Esophagus muscularis mucosa (tissue), 4 donors: ENCODE measurements at regions not wholly inside any gene's neighbourhood (a gene's known extent, or its start where the extent isn't known, plus 50 kb on each side); places are given as distances from the start of the nearest gene placed in this dataset.

Experiments
- DNase-seq: peaks from one replicate; pipeline ENCODE4 v3.0.0-alpha.2; 2017; ENCODE audit errors: extremely low spot score
- H3K27ac ChIP-seq, 4 donors: fragments of 200-600 bp; sonication (generic); replicated peaks in 1 of 4; 1 replicate in 3 of 4; 2 replicates in 1 of 4; pipeline ENCODE4 v1.5.1; 2016 to 2019; ENCODE audit warnings: mild to moderate bottlenecking in 1 of 4
- H3K27me3 ChIP-seq, 4 donors: fragments of 200-600 bp; sonication (generic); one replicate each; pipeline versions ENCODE4 v1.5.1 to v1.6.0; 2016 to 2019
- H3K36me3 ChIP-seq, 4 donors: fragments of 200-600 bp; sonication (generic); one replicate each; pipeline ENCODE4 v1.5.1; 2016 to 2019
- H3K4me1 ChIP-seq, 4 donors: fragments of 200-600 bp; sonication (generic); one replicate each; pipeline ENCODE4 v1.5.1; 2016 to 2019
- H3K4me3 ChIP-seq, 4 donors: fragments of 200-600 bp; sonication (generic); 1 replicate in 2 of 4; 2 replicates in 2 of 4; pipeline ENCODE4 v1.5.1; 2016 to 2019; ENCODE audit warnings: mild to moderate bottlenecking in 4 of 4, moderate library complexity in 1 of 4
- H3K9me3 ChIP-seq, 4 donors: fragments of 200-600 bp; sonication (generic); 1 replicate in 3 of 4; 2 replicates in 1 of 4; pipeline ENCODE4 v1.5.1; 2016 to 2019
- EP300 ChIP-seq: sonication (generic); formaldehyde crosslinking; IDR thresholded peaks from one replicate; pipeline ENCODE4 v1.6.1; 2017; ENCODE audit warnings: antibody characterized with exemption
- POLR2A ChIP-seq: fragments of 450-650 bp; IDR thresholded peaks from one replicate; pipeline ENCODE4 v1.6.1; 2017; ENCODE audit warnings: antibody characterized with exemption, moderate library complexity, mild to moderate bottlenecking, low read depth
- POLR2AphosphoS5 ChIP-seq, 2 donors: sonication (generic); formaldehyde crosslinking; IDR thresholded peaks; one replicate each; pipeline ENCODE4 v1.6.1; 2017; ENCODE audit warnings: antibody characterized with exemption in 2 of 2
- WGBS: methylation state at CpG from one replicate; pipeline ENCODE4 v1.1.5; 2018; 5-methylcytosine and 5-hydroxymethylcytosine counted together
- intact Hi-C: fragments of 100-400 bp; cut with DNase I; formaldehyde crosslinking; loops from one replicate; pipeline ENCODE4 v1.15.1; 2023
- TF ChIP-seq, protein P1 (sequence below), 3 experiments: fragments of 200-600 bp in 2 of 3; fragments of 450-650 bp in 1 of 3; sonication (generic) in 2 of 3; IDR thresholded peaks; one replicate each; pipeline ENCODE4 v1.5.1; 2017 to 2019; ENCODE audit warnings: antibody characterized with exemption in 3 of 3, mild to moderate bottlenecking in 2 of 3, moderate library complexity in 1 of 3

DNA sequence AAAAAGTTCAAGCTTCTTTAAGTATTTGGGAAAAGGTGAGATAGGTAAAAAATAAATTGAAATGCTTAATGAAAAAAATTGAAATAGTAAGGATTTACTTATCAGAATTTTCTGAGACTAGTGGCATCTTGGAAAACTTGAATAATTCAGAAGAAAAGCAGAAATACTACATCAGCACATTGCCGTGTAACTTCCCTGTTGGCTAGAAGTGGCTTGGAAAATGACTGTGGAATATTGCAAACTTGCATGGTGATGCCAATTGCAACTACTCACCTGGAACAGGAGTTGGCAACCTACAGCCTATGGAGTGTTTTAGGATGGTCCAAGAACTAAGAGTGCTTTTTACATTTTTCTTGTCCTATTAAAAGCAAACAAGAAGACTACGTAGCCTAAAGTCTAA, 603.5 kb upstream of the VRK2 start:
- TF ChIP-seq EP300, result no peak
- TF ChIP-seq POLR2A, result no peak
- TF ChIP-seq, protein P1, sequence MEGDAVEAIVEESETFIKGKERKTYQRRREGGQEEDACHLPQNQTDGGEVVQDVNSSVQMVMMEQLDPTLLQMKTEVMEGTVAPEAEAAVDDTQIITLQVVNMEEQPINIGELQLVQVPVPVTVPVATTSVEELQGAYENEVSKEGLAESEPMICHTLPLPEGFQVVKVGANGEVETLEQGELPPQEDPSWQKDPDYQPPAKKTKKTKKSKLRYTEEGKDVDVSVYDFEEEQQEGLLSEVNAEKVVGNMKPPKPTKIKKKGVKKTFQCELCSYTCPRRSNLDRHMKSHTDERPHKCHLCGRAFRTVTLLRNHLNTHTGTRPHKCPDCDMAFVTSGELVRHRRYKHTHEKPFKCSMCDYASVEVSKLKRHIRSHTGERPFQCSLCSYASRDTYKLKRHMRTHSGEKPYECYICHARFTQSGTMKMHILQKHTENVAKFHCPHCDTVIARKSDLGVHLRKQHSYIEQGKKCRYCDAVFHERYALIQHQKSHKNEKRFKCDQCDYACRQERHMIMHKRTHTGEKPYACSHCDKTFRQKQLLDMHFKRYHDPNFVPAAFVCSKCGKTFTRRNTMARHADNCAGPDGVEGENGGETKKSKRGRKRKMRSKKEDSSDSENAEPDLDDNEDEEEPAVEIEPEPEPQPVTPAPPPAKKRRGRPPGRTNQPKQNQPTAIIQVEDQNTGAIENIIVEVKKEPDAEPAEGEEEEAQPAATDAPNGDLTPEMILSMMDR (IDR thresholded peaks at IDR 0.05), result no peak
- no peak for TF ChIP-seq POLR2AphosphoS5 (IDR thresholded peaks at IDR 0.05)
- H3K4me3 ChIP-seq, result no peak overlapping the region
- H3K36me3 ChIP-seq, result no peaks in the 10 kb centered on the region
- no peak for DNase-seq
- whole genome bisulfite sequencing, result 77% methylated on average over 2 of the region's 2 CpGs
- H3K27me3 ChIP-seq, result no peaks in the 10 kb centered on the region
- H3K4me1 ChIP-seq, result no peaks in the 10 kb centered on the region
- no peaks in the 10 kb centered on the region for H3K9me3 ChIP-seq
- intact Hi-C loops, result no loop called here
- H3K27ac ChIP-seq, result no peak overlapping the region

DNA sequence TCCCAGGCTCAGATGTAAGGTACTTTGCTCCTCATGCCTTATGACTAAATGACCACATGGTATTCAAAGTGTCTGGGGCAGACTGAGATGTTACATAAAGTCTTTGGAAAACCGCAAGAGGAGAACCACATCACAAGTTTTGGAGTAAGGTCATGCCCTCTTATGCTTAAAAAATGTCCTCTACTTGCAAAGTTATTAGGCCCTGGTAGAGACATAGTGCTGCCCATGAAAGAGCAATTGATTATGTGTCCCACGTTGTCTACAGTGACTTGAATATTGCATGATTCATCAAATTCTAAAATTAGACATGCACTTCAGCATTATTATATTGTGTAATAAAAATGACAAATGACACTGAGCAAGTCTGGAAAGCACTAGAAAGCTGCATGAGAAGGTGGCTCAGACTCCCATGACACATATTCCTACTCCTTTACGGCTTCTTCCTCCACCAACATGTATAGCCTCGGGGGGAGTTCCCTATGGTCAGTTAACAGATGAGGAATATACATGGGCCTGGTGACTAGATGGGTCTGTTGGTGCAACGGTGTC, 602.6 kb upstream of the VRK2 start:
- DNase-seq, result no peak
- Histone ChIP-seq H3K4me1 (no peaks in the 10 kb centered on the region), H3K27me3 (no peaks in the 10 kb centered on the region), H3K36me3 (no peaks in the 10 kb centered on the region), H3K27ac (no peak overlapping the region), H3K9me3 (no peaks in the 10 kb centered on the region), H3K4me3 (no peak overlapping the region)
- TF ChIP-seq EP300 (no peak), POLR2A (no peak), POLR2AphosphoS5 (IDR thresholded peaks at IDR 0.05) (no peak)
- TF ChIP-seq, protein P1 (IDR thresholded peaks at IDR 0.05), result no peak
- intact Hi-C loops, result no loop called here
- WGBS, result 74% methylated on average over 5 of the region's 5 CpGs

DNA sequence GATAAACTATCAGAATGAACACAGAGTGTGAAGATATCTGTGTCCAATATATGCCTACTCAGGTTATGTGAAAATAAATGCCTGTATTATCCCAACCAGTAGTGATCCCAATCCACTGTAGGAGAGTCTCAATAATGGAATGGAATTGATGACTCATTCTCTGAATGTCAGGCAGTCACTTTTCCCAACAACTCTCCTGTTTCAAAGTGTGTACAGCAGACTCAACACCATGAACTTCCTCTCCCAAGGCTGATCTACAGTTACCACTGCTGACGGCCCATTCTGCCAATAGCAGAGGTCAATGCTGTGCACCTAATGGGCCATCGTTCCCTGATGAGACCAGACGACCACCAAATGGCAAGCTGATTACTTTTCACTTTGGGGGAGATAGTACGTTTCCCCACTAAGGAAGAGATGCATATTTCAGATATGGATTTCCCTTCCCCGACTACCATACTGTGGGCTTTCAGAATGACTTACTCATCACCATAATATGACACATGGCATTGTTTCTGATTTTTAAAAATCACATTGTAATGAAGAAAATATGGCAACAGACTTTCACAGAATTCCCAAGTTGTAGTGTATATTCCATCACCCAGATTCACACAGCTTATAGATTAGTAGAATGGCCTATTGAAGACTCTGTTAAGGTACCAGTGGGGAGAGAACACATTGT, 601.7 kb upstream of the VRK2 start:
- no peaks in the 10 kb centered on the region for H3K9me3 ChIP-seq
- intact Hi-C loops, result no loop called here
- 87% methylated on average over 5 of the region's 5 CpGs for WGBS
- H3K27ac ChIP-seq, result no peak overlapping the region
- H3K4me3 ChIP-seq, result no peak overlapping the region
- no peak for DNase-seq
- H3K36me3 ChIP-seq, result no peaks in the 10 kb centered on the region
- TF ChIP-seq POLR2AphosphoS5 (IDR thresholded peaks at IDR 0.05) (no peak), EP300 (no peak), POLR2A (no peak)
- TF ChIP-seq, protein P1 (IDR thresholded peaks at IDR 0.05), result no peak
- H3K27me3 ChIP-seq, result no peaks in the 10 kb centered on the region
- no peaks in the 10 kb centered on the region for H3K4me1 ChIP-seq

DNA sequence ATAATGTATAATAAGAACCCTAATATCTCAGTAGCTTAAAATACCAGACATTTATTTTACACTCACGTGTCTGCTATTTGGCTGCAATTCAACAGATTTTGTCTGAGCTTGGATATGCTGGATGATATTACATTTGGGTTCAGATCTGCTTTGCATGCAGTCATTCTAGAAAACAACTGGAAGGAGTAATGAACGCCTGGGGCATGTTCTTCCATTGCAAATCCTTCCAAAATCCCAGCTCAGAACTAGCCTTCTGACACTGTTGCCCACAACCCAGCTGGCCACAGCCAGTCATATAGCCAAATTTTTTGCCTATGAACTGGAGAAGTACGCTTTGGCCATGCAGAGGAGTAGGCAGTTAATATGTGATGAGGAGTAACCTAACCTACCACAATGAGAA, 597.8 kb upstream of the VRK2 start:
- Histone ChIP-seq H3K4me1 (no peaks in the 10 kb centered on the region), H3K4me3 (no peak overlapping the region), H3K27me3 (no peaks in the 10 kb centered on the region), H3K9me3 (no peaks in the 10 kb centered on the region), H3K36me3 (no peaks in the 10 kb centered on the region), H3K27ac (no peak overlapping the region)
- TF ChIP-seq POLR2A, result no peak
- no peak for TF ChIP-seq EP300
- TF ChIP-seq, protein P1 (IDR thresholded peaks at IDR 0.05), result no peak
- no peak for TF ChIP-seq POLR2AphosphoS5 (IDR thresholded peaks at IDR 0.05)
- intact Hi-C loops, result no loop called here
- 63% methylated on average over 3 of the region's 3 CpGs for WGBS
- DNase-seq, result no peak

DNA sequence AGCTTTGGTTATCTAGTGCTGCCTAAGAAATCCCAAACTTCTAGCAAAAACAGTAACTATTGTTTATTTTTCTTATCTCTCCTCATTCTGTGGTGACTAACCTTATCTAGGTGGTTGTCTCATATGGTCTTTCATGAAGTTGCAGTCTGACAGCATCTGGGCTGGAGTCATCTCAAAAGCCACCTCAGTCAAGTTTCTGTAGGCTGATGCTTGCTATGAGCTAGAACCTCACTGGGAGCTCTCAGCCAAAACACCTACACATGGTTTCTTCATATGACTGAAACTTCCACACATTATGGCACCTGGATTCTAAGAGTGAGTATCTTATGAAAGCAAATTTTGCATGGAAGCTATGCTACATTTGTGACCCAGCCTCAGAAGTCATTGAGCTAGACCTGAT, 596.4 kb upstream of the VRK2 start:
- Histone ChIP-seq H3K27ac (no peak overlapping the region), H3K9me3 (no peaks in the 10 kb centered on the region), H3K4me3 (no peak overlapping the region), H3K36me3 (no peaks in the 10 kb centered on the region), H3K27me3 (no peaks in the 10 kb centered on the region), H3K4me1 (no peaks in the 10 kb centered on the region)
- TF ChIP-seq POLR2AphosphoS5 (IDR thresholded peaks at IDR 0.05) (no peak), EP300 (no peak), POLR2A (no peak)
- TF ChIP-seq, protein P1 (IDR thresholded peaks at IDR 0.05), result no peak
- intact Hi-C loops, result no loop called here
- no peak for DNase-seq
